ENCODE measurements at regions not wholly inside any gene's neighbourhood (a gene's known extent, or its start where the extent isn't known, plus 50 kb on each side); places are given as distances from the start of the nearest gene placed in this dataset.
"Not testable (repeated sequence)": the region's sequence is repeated elsewhere in the genome, so short reads cannot be mapped to it uniquely, and the experiment has no call there.

GRCh38 chr21:13974582-13974981 lies 236.2 kb downstream of the LIPI start:
- H2AFZ ChIP-seq (ENCODE audit: low read depth, low read length); intact Hi-C loops (cut with micrococcal nuclease); FAIRE-seq: not testable (repeated sequence)

GRCh38 chr21:13969853-13970252 lies 240.9 kb downstream of the LIPI start:
- not testable (repeated sequence) for DNase-seq (ENCODE audit: low read depth, low spot score)

More at GRCh38 chr21:13974582-13974981, 236.2 kb downstream of the LIPI start:
- POLR2A ChIA-PET; DNase-seq (ENCODE audit: low read depth, low spot score); H3K79me2 ChIP-seq (ENCODE audit: control insufficient read depth, insufficient read depth, low read length); dilution Hi-C loops (cut with MboI; ENCODE audit: extremely low pct_ligation_motif_present, low sequenced_read_pairs); H4K20me1 ChIP-seq (replicated peaks; ENCODE audit: control insufficient read depth, extremely low read depth, insufficient read depth, low read length); H3K9ac ChIP-seq (replicated peaks; ENCODE audit: extremely low read depth, insufficient read depth, low read length); H3K9me3 ChIP-seq (replicated peaks; ENCODE audit: control insufficient read depth, insufficient read depth, low read length); H3K27me3 ChIP-seq (ENCODE audit: control insufficient read depth in 2 of 2, insufficient read depth in 2 of 2, low read length in 2 of 2); H3K4me3 ChIP-seq (replicated peaks in 1 of 3; ENCODE audit: insufficient read depth in 1 of 3, low read depth in 1 of 3, low read length in 3 of 3); BruUV-seq (replicated peaks); H3K9me1 ChIP-seq (replicated peaks; ENCODE audit: control insufficient read depth, extremely low read depth, insufficient read depth, low read length); H3K36me3 ChIP-seq (ENCODE audit: control insufficient read depth in 2 of 2, extremely low read depth in 1 of 2, insufficient read depth in 2 of 2, low read length in 2 of 2); H3K4me2 ChIP-seq (ENCODE audit: insufficient read depth, low read length); H3K4me1 ChIP-seq (ENCODE audit: control insufficient read depth, extremely low read depth, insufficient read depth, low read length); CTCF ChIA-PET; H3K27ac ChIP-seq (ENCODE audit: insufficient read depth, low read depth, low read length): not testable (repeated sequence)

GRCh38 chr21:13969002-13969401 lies 241.8 kb downstream of the LIPI start:
- H3K4me2 ChIP-seq (ENCODE audit: insufficient read depth, low read length); H3K4me1 ChIP-seq (ENCODE audit: control insufficient read depth, extremely low read depth, insufficient read depth, low read length); H3K9me3 ChIP-seq (replicated peaks; ENCODE audit: control insufficient read depth, insufficient read depth, low read length); H3K27ac ChIP-seq (ENCODE audit: insufficient read depth, low read depth, low read length); FAIRE-seq; H3K27me3 ChIP-seq (ENCODE audit: control insufficient read depth in 2 of 2, insufficient read depth in 2 of 2, low read length in 2 of 2); H3K9ac ChIP-seq (replicated peaks; ENCODE audit: extremely low read depth, insufficient read depth, low read length); H3K4me3 ChIP-seq (replicated peaks in 1 of 3; ENCODE audit: insufficient read depth in 1 of 3, low read depth in 1 of 3, low read length in 3 of 3); H4K20me1 ChIP-seq (replicated peaks; ENCODE audit: control insufficient read depth, extremely low read depth, insufficient read depth, low read length); BruUV-seq (replicated peaks); DNase-seq (ENCODE audit: low read depth, low spot score); H2AFZ ChIP-seq (ENCODE audit: low read depth, low read length); H3K36me3 ChIP-seq (ENCODE audit: control insufficient read depth in 2 of 2, extremely low read depth in 1 of 2, insufficient read depth in 2 of 2, low read length in 2 of 2); CTCF ChIA-PET; POLR2A ChIA-PET; H3K9me1 ChIP-seq (replicated peaks; ENCODE audit: control insufficient read depth, extremely low read depth, insufficient read depth, low read length); H3K79me2 ChIP-seq (ENCODE audit: control insufficient read depth, insufficient read depth, low read length); intact Hi-C loops (cut with micrococcal nuclease); dilution Hi-C loops (cut with MboI; ENCODE audit: extremely low pct_ligation_motif_present, low sequenced_read_pairs): not testable (repeated sequence)

More at GRCh38 chr21:13969853-13970252, 240.9 kb downstream of the LIPI start:
- H3K4me3 ChIP-seq (replicated peaks in 1 of 3; ENCODE audit: insufficient read depth in 1 of 3, low read depth in 1 of 3, low read length in 3 of 3); H3K27me3 ChIP-seq (ENCODE audit: control insufficient read depth in 2 of 2, insufficient read depth in 2 of 2, low read length in 2 of 2); POLR2A ChIA-PET; H2AFZ ChIP-seq (ENCODE audit: low read depth, low read length); H3K4me1 ChIP-seq (ENCODE audit: control insufficient read depth, extremely low read depth, insufficient read depth, low read length); H3K9me1 ChIP-seq (replicated peaks; ENCODE audit: control insufficient read depth, extremely low read depth, insufficient read depth, low read length); FAIRE-seq; BruUV-seq (replicated peaks); H3K9ac ChIP-seq (replicated peaks; ENCODE audit: extremely low read depth, insufficient read depth, low read length); H3K79me2 ChIP-seq (ENCODE audit: control insufficient read depth, insufficient read depth, low read length); CTCF ChIA-PET; intact Hi-C loops (cut with micrococcal nuclease); H3K9me3 ChIP-seq (replicated peaks; ENCODE audit: control insufficient read depth, insufficient read depth, low read length); dilution Hi-C loops (cut with MboI; ENCODE audit: extremely low pct_ligation_motif_present, low sequenced_read_pairs); H3K27ac ChIP-seq (ENCODE audit: insufficient read depth, low read depth, low read length); H4K20me1 ChIP-seq (replicated peaks; ENCODE audit: control insufficient read depth, extremely low read depth, insufficient read depth, low read length); H3K36me3 ChIP-seq (ENCODE audit: control insufficient read depth in 2 of 2, extremely low read depth in 1 of 2, insufficient read depth in 2 of 2, low read length in 2 of 2); H3K4me2 ChIP-seq (ENCODE audit: insufficient read depth, low read length): not testable (repeated sequence)

- BruUV-seq (replicated peaks), result not testable (repeated sequence)
These were observed 247.5 kb downstream of the LIPI start for GRCh38 chr21:13963259-13963658.

More at GRCh38 chr21:13963259-13963658, 247.5 kb downstream of the LIPI start:
- intact Hi-C loops (cut with micrococcal nuclease); H3K9me3 ChIP-seq (replicated peaks; ENCODE audit: control insufficient read depth, insufficient read depth, low read length); H3K9me1 ChIP-seq (replicated peaks; ENCODE audit: control insufficient read depth, extremely low read depth, insufficient read depth, low read length); H3K36me3 ChIP-seq (ENCODE audit: control insufficient read depth in 2 of 2, extremely low read depth in 1 of 2, insufficient read depth in 2 of 2, low read length in 2 of 2); H3K9ac ChIP-seq (replicated peaks; ENCODE audit: extremely low read depth, insufficient read depth, low read length); POLR2A ChIA-PET; H3K27me3 ChIP-seq (ENCODE audit: control insufficient read depth in 2 of 2, insufficient read depth in 2 of 2, low read length in 2 of 2); H3K4me1 ChIP-seq (ENCODE audit: control insufficient read depth, extremely low read depth, insufficient read depth, low read length); H3K27ac ChIP-seq (ENCODE audit: insufficient read depth, low read depth, low read length); FAIRE-seq; H4K20me1 ChIP-seq (replicated peaks; ENCODE audit: control insufficient read depth, extremely low read depth, insufficient read depth, low read length); H2AFZ ChIP-seq (ENCODE audit: low read depth, low read length); H3K4me3 ChIP-seq (replicated peaks in 1 of 3; ENCODE audit: insufficient read depth in 1 of 3, low read depth in 1 of 3, low read length in 3 of 3); dilution Hi-C loops (cut with MboI; ENCODE audit: extremely low pct_ligation_motif_present, low sequenced_read_pairs); H3K79me2 ChIP-seq (ENCODE audit: control insufficient read depth, insufficient read depth, low read length); DNase-seq (ENCODE audit: low read depth, low spot score); CTCF ChIA-PET; H3K4me2 ChIP-seq (ENCODE audit: insufficient read depth, low read length): not testable (repeated sequence)

Measured in endothelial cell of umbilical vein (primary cell).